ENCODE measurements at regions not wholly inside any gene's neighbourhood (a gene's known extent, or its start where the extent isn't known, plus 50 kb on each side); places are given as distances from the start of the nearest gene placed in this dataset.

DNA sequence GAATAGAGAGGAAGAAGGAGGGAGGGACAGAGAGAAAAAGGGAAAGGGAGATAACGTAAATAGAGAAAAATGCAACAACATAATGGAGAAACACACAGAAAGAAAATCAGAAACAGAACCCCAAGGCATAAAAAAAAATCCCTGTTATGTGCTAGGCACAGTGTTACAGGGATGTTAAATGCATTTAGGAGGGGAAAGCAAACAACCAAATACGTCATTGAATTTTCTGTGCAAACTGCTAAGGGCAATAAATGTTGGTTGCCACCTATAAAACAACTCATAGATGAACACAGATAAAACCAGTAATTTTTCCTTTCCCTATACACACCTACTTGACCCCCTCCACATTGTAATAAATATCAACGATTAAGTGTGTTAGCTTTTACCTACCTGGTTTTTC, 51.3 kb upstream of the ASTN2 start:
- Mint-ChIP-seq H3K4me1 (ENCODE audit: low read depth, unreplicated experiment) (no peaks in the 10 kb centered on the region), H3K9me3 (ENCODE audit: unreplicated experiment) (no peaks in the 10 kb centered on the region), H3K36me3 (ENCODE audit: insufficient read depth, unreplicated experiment) (no peaks in the 10 kb centered on the region), H3K27me3 (ENCODE audit: insufficient read depth, unreplicated experiment) (peaks cover 9% of the 10 kb centered on the region), H3K27ac (ENCODE audit: unreplicated experiment) (no peak overlapping the region), H3K4me3 (ENCODE audit: unreplicated experiment) (no peak overlapping the region)
- no peak for DNase-seq
- CTCF ChIA-PET: no interaction called here
- H3K36me3 ChIP-seq (ENCODE audit: control insufficient read depth, insufficient read depth, low read length): no peaks in the 10 kb centered on the region
- H3K27me3 ChIP-seq (replicated peaks; ENCODE audit: control insufficient read depth, insufficient read depth, low read length): no peaks in the 10 kb centered on the region; the same call in 1 of the 2 replicates
- no peaks in the 10 kb centered on the region for H3K4me1 ChIP-seq
- BruUV-seq (replicated peaks): no TSS peak
- TF ChIP-seq, protein P1, sequence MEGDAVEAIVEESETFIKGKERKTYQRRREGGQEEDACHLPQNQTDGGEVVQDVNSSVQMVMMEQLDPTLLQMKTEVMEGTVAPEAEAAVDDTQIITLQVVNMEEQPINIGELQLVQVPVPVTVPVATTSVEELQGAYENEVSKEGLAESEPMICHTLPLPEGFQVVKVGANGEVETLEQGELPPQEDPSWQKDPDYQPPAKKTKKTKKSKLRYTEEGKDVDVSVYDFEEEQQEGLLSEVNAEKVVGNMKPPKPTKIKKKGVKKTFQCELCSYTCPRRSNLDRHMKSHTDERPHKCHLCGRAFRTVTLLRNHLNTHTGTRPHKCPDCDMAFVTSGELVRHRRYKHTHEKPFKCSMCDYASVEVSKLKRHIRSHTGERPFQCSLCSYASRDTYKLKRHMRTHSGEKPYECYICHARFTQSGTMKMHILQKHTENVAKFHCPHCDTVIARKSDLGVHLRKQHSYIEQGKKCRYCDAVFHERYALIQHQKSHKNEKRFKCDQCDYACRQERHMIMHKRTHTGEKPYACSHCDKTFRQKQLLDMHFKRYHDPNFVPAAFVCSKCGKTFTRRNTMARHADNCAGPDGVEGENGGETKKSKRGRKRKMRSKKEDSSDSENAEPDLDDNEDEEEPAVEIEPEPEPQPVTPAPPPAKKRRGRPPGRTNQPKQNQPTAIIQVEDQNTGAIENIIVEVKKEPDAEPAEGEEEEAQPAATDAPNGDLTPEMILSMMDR (IDR thresholded peaks at IDR 0.05; ENCODE audit: insufficient read depth in 1 of 2, low read depth in 1 of 2, low read length in 1 of 2, severe bottlenecking in 1 of 2, unreplicated experiment in 1 of 2): no peak
- POLR2A ChIA-PET: no interaction called here
- H3K9me3 ChIP-seq: no peaks in the 10 kb centered on the region
- H3K4me3 ChIP-seq (ENCODE audit: low read depth, low read length): no peak overlapping the region
- intact Hi-C loops (cut with micrococcal nuclease; ENCODE audit: unreplicated experiment): no loop called here

DNA sequence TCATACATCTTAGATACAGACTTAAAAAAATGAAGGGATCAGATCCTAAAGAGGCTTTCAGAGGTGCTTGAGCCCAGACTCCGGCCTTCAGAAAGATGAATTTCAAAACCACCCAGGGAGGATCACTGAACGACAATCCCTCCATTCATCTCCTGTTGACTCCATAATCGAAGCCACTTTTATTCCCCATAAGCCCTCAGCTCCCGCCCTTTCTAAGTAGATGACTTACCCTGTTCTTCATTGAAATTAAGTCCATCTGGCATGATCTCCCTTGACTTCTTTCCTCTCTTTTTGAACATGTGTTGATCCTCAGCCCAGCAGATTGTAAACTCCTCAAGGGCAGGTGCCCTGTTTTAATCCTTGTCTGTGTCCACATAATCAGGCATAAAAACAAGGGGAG, 50.8 kb upstream of the ASTN2 start:
- Histone ChIP-seq H3K9me3 (no peaks in the 10 kb centered on the region), H3K27me3 (replicated peaks; ENCODE audit: control insufficient read depth, insufficient read depth, low read length) (no peaks in the 10 kb centered on the region; the same call in 1 of the 2 replicates), H3K4me3 (ENCODE audit: low read depth, low read length) (no peak overlapping the region), H3K36me3 (ENCODE audit: control insufficient read depth, insufficient read depth, low read length) (no peaks in the 10 kb centered on the region), H3K4me1 (no peaks in the 10 kb centered on the region)
- DNase-seq: no peak
- ChIA-PET CTCF (no interaction called here), POLR2A (no interaction called here)
- no peaks in the 10 kb centered on the region for H3K4me1 Mint-ChIP-seq (ENCODE audit: low read depth, unreplicated experiment)
- peaks cover 9% of the 10 kb centered on the region for H3K27me3 Mint-ChIP-seq (ENCODE audit: insufficient read depth, unreplicated experiment)
- intact Hi-C loops (cut with micrococcal nuclease; ENCODE audit: unreplicated experiment): no loop called here
- no peak overlapping the region for H3K27ac Mint-ChIP-seq (ENCODE audit: unreplicated experiment)
- H3K4me3 Mint-ChIP-seq (ENCODE audit: unreplicated experiment): no peak overlapping the region
- TF ChIP-seq, protein P1 (IDR thresholded peaks at IDR 0.05; ENCODE audit: insufficient read depth in 1 of 2, low read depth in 1 of 2, low read length in 1 of 2, severe bottlenecking in 1 of 2, unreplicated experiment in 1 of 2): no peak
- H3K36me3 Mint-ChIP-seq (ENCODE audit: insufficient read depth, unreplicated experiment): no peaks in the 10 kb centered on the region
- BruUV-seq (replicated peaks): no TSS peak
- no peaks in the 10 kb centered on the region for H3K9me3 Mint-ChIP-seq (ENCODE audit: unreplicated experiment)

DNA sequence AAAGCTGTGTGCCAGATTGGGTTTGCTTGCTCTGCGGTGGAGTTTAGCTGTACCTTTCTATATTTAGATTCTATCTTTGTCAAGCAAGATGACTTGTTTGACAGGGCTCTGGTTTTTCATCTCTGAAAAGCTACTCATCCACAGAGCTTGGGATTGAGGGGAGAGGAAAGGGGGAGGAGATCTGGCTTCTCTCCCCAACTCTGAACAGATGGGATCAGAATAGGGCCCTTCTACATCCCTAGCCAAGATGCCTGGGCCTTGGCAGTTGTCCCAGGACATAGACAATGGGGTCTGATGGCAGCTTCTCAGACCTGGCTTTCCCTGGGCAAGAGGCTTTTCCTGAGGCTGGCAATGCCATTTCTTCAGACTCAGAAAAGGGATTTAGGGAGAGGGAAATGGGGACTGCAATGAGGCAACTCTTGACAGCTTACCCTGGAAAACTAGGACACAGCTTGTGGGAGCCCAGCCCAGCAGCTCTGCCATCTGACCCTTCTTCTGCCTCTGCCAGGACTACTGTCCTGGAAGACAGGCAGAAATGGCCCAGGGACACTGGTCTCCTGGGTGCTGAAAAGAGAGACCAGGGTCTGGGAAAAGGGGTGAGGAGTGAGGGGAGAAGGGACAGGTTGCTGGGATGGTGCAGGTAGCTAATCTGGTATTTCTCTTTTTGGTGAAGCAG, 50.2 kb upstream of the ASTN2 start:
- H3K27me3 Mint-ChIP-seq (ENCODE audit: insufficient read depth, unreplicated experiment): peaks cover 9% of the 10 kb centered on the region
- ChIA-PET POLR2A (no interaction called here), CTCF (no interaction called here)
- Histone ChIP-seq H3K36me3 (ENCODE audit: control insufficient read depth, insufficient read depth, low read length) (no peaks in the 10 kb centered on the region), H3K27me3 (replicated peaks; ENCODE audit: control insufficient read depth, insufficient read depth, low read length) (no peaks in the 10 kb centered on the region; the same call in 1 of the 2 replicates), H3K4me3 (ENCODE audit: low read depth, low read length) (no peak overlapping the region), H3K9me3 (no peaks in the 10 kb centered on the region), H3K4me1 (no peaks in the 10 kb centered on the region)
- H3K4me1 Mint-ChIP-seq (ENCODE audit: low read depth, unreplicated experiment): no peaks in the 10 kb centered on the region
- H3K36me3 Mint-ChIP-seq (ENCODE audit: insufficient read depth, unreplicated experiment): no peaks in the 10 kb centered on the region
- no peaks in the 10 kb centered on the region for H3K9me3 Mint-ChIP-seq (ENCODE audit: unreplicated experiment)
- no peak overlapping the region for H3K27ac Mint-ChIP-seq (ENCODE audit: unreplicated experiment)
- DNase-seq: no peak
- no TSS peak for BruUV-seq (replicated peaks)
- intact Hi-C loops (cut with micrococcal nuclease; ENCODE audit: unreplicated experiment): no loop called here
- no peak overlapping the region for H3K4me3 Mint-ChIP-seq (ENCODE audit: unreplicated experiment)
- TF ChIP-seq, protein P1 (IDR thresholded peaks at IDR 0.05; ENCODE audit: insufficient read depth in 1 of 2, low read depth in 1 of 2, low read length in 1 of 2, severe bottlenecking in 1 of 2, unreplicated experiment in 1 of 2): no peak

Measured in Caco-2 (cell line).